Liver (tissue), 8 donors: ENCODE measurements at regions not wholly inside any gene's neighbourhood (a gene's known extent, or its start where the extent isn't known, plus 50 kb on each side); places are given as distances from the start of the nearest gene placed in this dataset.

Experiments used
- DNase-seq: peaks from one replicate; pipeline ENCODE4 v3.0.0-alpha.2; 2017; ENCODE audit warnings: low spot score
- H3K27ac ChIP-seq, 2 donors: one replicate each; pipeline ENCODE4 v1.7.0; 2013; ENCODE audit warnings: inconsistent platforms in 2 of 2, low read length in 2 of 2, control low read depth in 1 of 2, low read depth in 1 of 2, mild to moderate bottlenecking in 1 of 2
- H3K27me3 ChIP-seq, 4 donors: one replicate each; pipeline versions ENCODE4 v1.6.1 to v1.7.0; 2013; ENCODE audit warnings: low read length in 3 of 4, inconsistent platforms in 1 of 4, mild to moderate bottlenecking in 1 of 4, moderate library complexity in 1 of 4; ENCODE audit not compliant: control insufficient read depth in 4 of 4, insufficient read depth in 4 of 4
- H3K36me3 ChIP-seq, 4 donors: one replicate each; pipeline versions ENCODE4 v1.6.1 to v1.7.0; 2013; ENCODE audit warnings: low read length in 3 of 4, mild to moderate bottlenecking in 3 of 4, low read depth in 1 of 4, moderate library complexity in 1 of 4; ENCODE audit not compliant: control insufficient read depth in 4 of 4, insufficient read depth in 3 of 4
- H3K4me1 ChIP-seq, 4 donors: one replicate each; pipeline versions ENCODE4 v1.6.1 to v1.7.0; 2013; ENCODE audit warnings: low read length in 3 of 4, mild to moderate bottlenecking in 3 of 4, moderate library complexity in 1 of 4; ENCODE audit not compliant: control insufficient read depth in 4 of 4, insufficient read depth in 4 of 4
- H3K4me3 ChIP-seq, 3 donors: one replicate each; pipeline versions ENCODE4 v1.6.1 to v1.7.0; 2013; ENCODE audit warnings: low read length in 3 of 3, control low read depth in 1 of 3, low read depth in 1 of 3, mild to moderate bottlenecking in 1 of 3
- H3K9ac ChIP-seq, 2 donors: one replicate each; pipeline ENCODE4 v1.7.0; 2013; ENCODE audit warnings: low read length in 2 of 2, mild to moderate bottlenecking in 2 of 2, moderate library complexity in 2 of 2, control low read depth in 1 of 2, low read depth in 1 of 2
- H3K9me3 ChIP-seq, 4 donors: one replicate each; pipeline versions ENCODE4 v1.6.1 to v1.7.0; 2013; ENCODE audit warnings: low read length in 3 of 4; ENCODE audit not compliant: control insufficient read depth in 4 of 4
- ATF3 ChIP-seq: IDR thresholded peaks from 2 replicates; pipeline ENCODE4 v1.6.1; 2016; ENCODE audit warnings: antibody characterized with exemption
- CTCF ChIP-seq: fragments of 150-350 bp; IDR thresholded peaks from 2 replicates; pipeline ENCODE4 v1.5.1; 2017; ENCODE audit warnings: improper control_type of control experiment, low read depth, low read length; ENCODE audit not compliant: missing input control
- EGR1 ChIP-seq, 2 donors: IDR thresholded peaks; 2 replicates each; pipeline ENCODE4 v1.6.1; 2016 to 2018; ENCODE audit warnings: antibody characterized with exemption in 2 of 2, low read depth in 2 of 2
- FOXA1 ChIP-seq: IDR thresholded peaks from 2 replicates; pipeline ENCODE4 v1.6.1; 2016; ENCODE audit warnings: antibody characterized with exemption
- FOXA2 ChIP-seq: IDR thresholded peaks from 2 replicates; pipeline ENCODE4 v1.6.1; 2016; ENCODE audit warnings: antibody characterized with exemption
- GABPA ChIP-seq, 2 donors: IDR thresholded peaks in 1 of 2; conservative IDR thresholded peaks in 1 of 2; 2 replicates each; pipeline ENCODE4 v1.6.1; 2016; ENCODE audit warnings: antibody characterized with exemption in 2 of 2, mild to moderate bottlenecking in 1 of 2, moderate library complexity in 1 of 2
- HNF4A ChIP-seq, 2 donors: conservative IDR thresholded peaks; 2 replicates each; pipeline ENCODE4 v1.6.1; 2016; ENCODE audit warnings: antibody characterized with exemption in 2 of 2, mild to moderate bottlenecking in 2 of 2
- HNF4G ChIP-seq: IDR thresholded peaks from 2 replicates; pipeline ENCODE4 v1.6.1; 2016; ENCODE audit warnings: antibody characterized with exemption
- JUND ChIP-seq, 2 donors: IDR thresholded peaks; 2 replicates each; pipeline ENCODE4 v1.6.1; 2016; ENCODE audit warnings: antibody characterized with exemption in 2 of 2
- MAX ChIP-seq: IDR thresholded peaks from 2 replicates; pipeline ENCODE4 v1.6.1; 2016; ENCODE audit warnings: antibody characterized with exemption
- NR2F2 ChIP-seq: IDR thresholded peaks from 2 replicates; pipeline ENCODE4 v1.6.1; 2016; ENCODE audit warnings: antibody characterized with exemption
- RAD21 ChIP-seq, 2 donors: IDR thresholded peaks; 2 replicates each; pipeline ENCODE4 v1.6.1; 2016; ENCODE audit warnings: antibody characterized with exemption in 2 of 2, mild to moderate bottlenecking in 2 of 2
- REST ChIP-seq: IDR thresholded peaks from 2 replicates; pipeline ENCODE4 v1.6.1; 2016; ENCODE audit warnings: antibody characterized with exemption, mild to moderate bottlenecking
- RXRA ChIP-seq, 2 donors: IDR thresholded peaks; 2 replicates each; pipeline ENCODE4 v1.6.1; 2017 to 2018; ENCODE audit warnings: antibody characterized with exemption in 2 of 2, mild to moderate bottlenecking in 1 of 2
- SP1 ChIP-seq: IDR thresholded peaks from 2 replicates; pipeline ENCODE4 v1.6.1; 2018; ENCODE audit warnings: antibody characterized with exemption, mild to moderate bottlenecking
- TAF1 ChIP-seq: conservative IDR thresholded peaks from 2 replicates; pipeline ENCODE4 v1.6.1; 2016; ENCODE audit warnings: antibody characterized with exemption, mild to moderate bottlenecking
- YY1 ChIP-seq: IDR thresholded peaks from 2 replicates; pipeline ENCODE4 v1.6.1; 2016; ENCODE audit warnings: antibody characterized with exemption, mild to moderate bottlenecking
- WGBS: extraction: QIAGEN DNeasy Blood & Tissue Kit; methylation state at CpG from one replicate; pipeline ENCODE4 v1.1.7; 2013; 5-methylcytosine and 5-hydroxymethylcytosine counted together
- donor health status: healthy.
- donor health status: healthy.
- donor health status: healthy.
- donor health status: healthy.
- donor health status: healthy.

DNA sequence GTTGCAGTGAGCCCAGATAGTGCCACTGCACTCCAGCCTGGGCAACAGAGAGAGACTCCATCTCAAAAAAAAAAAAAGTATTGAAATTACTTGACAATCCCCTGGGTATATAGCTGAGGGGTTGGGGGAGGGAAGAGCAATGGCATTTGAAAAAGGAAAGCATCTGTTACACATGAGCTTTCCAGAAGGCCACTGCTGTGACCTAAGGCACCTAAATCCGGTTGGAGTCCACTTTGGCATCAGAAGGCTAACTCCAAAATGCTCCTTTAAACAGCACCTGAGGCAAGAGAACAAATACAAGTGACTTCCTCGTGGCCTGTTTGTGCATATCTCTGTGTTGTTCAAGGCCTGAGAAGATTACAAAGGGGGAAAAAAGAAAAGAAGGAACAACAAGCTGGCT is 74.8 kb upstream of the PALS2 start (continued):
- TF ChIP-seq REST (no peak), RAD21 (IDR thresholded peaks at IDR 0.05) (no peak), TAF1 (no peak), SP1 (no peak)

- DNase-seq, result no peak
- no peaks in the 10 kb centered on the region for H3K36me3 ChIP-seq
- no peak overlapping the region for H3K4me3 ChIP-seq
- H3K27ac ChIP-seq, result no peak overlapping the region
- H3K4me1 ChIP-seq, result no peaks in the 10 kb centered on the region
- H3K27me3 ChIP-seq, result no peaks in the 10 kb centered on the region
- no peak overlapping the region for H3K9ac ChIP-seq
- no peaks in the 10 kb centered on the region for H3K9me3 ChIP-seq
- TF ChIP-seq RAD21 (IDR thresholded peaks at IDR 0.05) (no peak), SP1 (no peak), GABPA (IDR thresholded peaks at IDR 0.05 in 1 of 2, conservative IDR thresholded peaks at IDR 0.05 in 1 of 2) (no peak), FOXA1 (no peak), YY1 (no peak)
- 77% methylated on average over 2 of the region's 2 CpGs for WGBS
Measured at GRCh38 chr7:24499871-24500270, 73.4 kb upstream of the PALS2 start.

- H3K9ac ChIP-seq, result no peak overlapping the region
- WGBS, result 93% methylated on average over 3 of the region's 3 CpGs
- no peak overlapping the region for H3K4me3 ChIP-seq
- no peak for DNase-seq
- H3K9me3 ChIP-seq, result no peaks in the 10 kb centered on the region
- no peaks in the 10 kb centered on the region for H3K36me3 ChIP-seq
- no peaks in the 10 kb centered on the region for H3K4me1 ChIP-seq
- no peak for TF ChIP-seq NR2F2
- no peak for TF ChIP-seq JUND (IDR thresholded peaks at IDR 0.05)
- TF ChIP-seq RAD21 (IDR thresholded peaks at IDR 0.05), result no peak
- no peak for TF ChIP-seq REST
- no peak for TF ChIP-seq MAX
- TF ChIP-seq ATF3, result no peak
- no peak for TF ChIP-seq TAF1
- no peak for TF ChIP-seq GABPA (IDR thresholded peaks at IDR 0.05 in 1 of 2, conservative IDR thresholded peaks at IDR 0.05 in 1 of 2)
- TF ChIP-seq FOXA2, result no peak
- TF ChIP-seq HNF4G, result no peak
- TF ChIP-seq YY1, result no peak
- TF ChIP-seq CTCF, result no peak
- no peak for TF ChIP-seq RXRA (IDR thresholded peaks at IDR 0.05)
- no peak for TF ChIP-seq SP1
- no peak for TF ChIP-seq EGR1 (IDR thresholded peaks at IDR 0.05; ENCODE audit: low read depth in 2 of 2)
- TF ChIP-seq HNF4A (conservative IDR thresholded peaks at IDR 0.05), result no peak
- no peak for TF ChIP-seq FOXA1
- H3K27ac ChIP-seq, result no peak overlapping the region
- H3K27me3 ChIP-seq, result no peaks in the 10 kb centered on the region
Measured at GRCh38 chr7:24500599-24500998, 72.7 kb upstream of the PALS2 start.
